NCI-H82 treated with DMSO at 0.1 percent for 48 hours (cell line): ENCODE measurements at regions not wholly inside any gene's neighbourhood (a gene's known extent, or its start where the extent isn't known, plus 50 kb on each side); places are given as distances from the start of the nearest gene placed in this dataset.

Source experiments
- DNase-seq: peaks from one replicate; lab custom pipeline; 2025; ENCODE audit not compliant: unreplicated experiment; lab: John Stamatoyannopoulos, UW

DNA sequence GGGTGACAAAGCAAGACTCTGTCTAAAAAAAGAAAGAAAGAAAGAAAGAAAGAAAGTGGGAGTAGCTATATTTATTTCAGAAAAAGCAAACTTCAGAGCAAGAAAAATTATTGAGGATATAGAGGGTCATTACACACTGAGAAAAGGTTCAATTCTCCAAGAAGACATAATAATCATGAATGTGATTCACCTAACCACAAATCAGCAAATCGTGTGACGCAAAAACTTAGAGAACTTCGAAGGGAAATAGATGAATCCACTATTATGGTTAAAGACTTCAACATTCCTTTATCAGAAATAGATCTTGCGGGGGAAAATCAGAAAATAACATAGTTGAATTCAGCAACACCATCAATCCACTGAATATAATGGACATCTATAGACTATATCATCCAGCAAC is 219.3 kb upstream of the LDB2 start:
- DNase-seq, result no peak

GRCh38 chr4:17115583-17115982 is 217.1 kb upstream of the LDB2 start:
- no peak for DNase-seq

- DNase-seq, result no peak
These were observed 213.8 kb upstream of the LDB2 start for GRCh38 chr4:17112292-17112659.

GRCh38 chr4:17109126-17109525 is 210.7 kb upstream of the LDB2 start:
- no peak for DNase-seq

DNA sequence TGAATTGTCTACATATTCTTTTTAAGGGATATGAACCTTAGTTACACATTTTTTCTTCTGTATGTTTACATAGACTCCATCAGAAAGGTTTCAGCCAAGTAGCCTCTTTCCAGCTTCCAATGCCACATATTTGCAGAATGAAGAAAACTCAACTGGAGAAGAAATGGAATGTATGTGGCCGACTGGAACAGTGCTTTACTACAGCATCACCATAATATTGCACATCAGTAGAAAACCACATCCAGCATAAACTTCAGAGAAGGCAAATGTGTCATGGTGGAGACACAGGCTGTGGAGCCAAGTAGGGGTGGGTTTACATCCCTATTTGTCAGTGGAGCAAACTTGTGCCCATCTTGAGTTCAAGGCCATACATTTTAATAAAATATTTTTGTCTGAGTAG is 204.8 kb upstream of the LDB2 start:
- no peak for DNase-seq

- no peak for DNase-seq
These were observed 200.6 kb upstream of the LDB2 start for GRCh38 chr4:17098996-17099395.

- no peak for DNase-seq
These were observed 200.0 kb upstream of the LDB2 start for GRCh38 chr4:17098401-17098800.

GRCh38 chr4:17097362-17097761 is 198.9 kb upstream of the LDB2 start:
- DNase-seq, result no peak

DNA sequence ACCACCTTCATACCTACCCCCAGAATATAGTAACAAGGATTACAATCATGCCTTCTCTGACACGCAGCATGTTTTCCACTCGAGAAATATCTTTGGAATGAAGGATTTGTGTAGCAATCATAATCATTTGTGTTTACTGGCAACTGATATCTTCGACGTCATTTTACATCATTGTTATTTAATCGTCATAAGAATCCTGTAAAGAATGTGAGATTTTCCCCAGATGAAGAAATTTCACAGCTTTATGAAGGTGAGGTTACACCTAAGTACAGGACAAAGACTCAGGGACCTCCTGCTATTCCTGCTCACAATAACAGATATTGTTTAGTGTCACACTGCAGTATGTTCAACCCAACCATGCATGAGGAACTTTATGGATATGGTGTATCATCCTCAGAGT is 198.2 kb upstream of the LDB2 start:
- DNase-seq, result no peak

DNA sequence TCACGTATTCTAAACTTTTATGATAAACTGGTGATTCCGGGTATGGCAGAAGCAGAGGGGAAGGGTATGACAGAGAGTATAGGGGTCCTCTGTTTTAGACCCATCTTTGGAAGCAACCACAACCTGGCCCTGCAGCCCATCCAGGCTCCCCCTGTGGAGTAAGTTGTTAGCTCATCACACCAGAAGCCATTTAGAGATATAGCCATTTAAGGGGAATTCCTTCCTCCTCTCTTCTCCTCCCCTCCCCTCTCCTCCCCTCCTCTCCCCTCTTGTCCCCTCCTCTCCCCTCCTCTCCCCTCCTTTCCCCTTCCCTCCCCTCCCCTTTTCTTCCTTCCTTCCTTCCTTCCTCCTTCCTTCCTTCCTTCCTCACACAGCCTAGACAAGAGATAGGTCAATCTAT is 197.3 kb upstream of the LDB2 start:
- no peak for DNase-seq

DNA sequence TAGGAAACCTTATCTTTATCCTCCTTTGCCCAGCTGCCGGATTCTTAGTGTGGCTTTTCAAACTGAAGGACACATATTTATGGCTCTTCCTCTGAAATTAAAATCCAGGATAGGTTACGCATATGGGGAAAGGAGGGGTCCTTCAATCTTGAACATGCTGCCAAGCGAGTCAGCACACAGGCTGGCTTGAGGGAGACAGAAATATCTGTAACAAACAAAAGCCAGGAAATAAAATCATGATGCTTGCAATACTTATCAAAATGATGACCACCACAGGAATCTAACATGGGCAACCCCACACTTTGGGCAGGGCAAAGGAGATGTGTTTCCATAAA is 196.4 kb upstream of the LDB2 start:
- DNase-seq, result no peak

GRCh38 chr4:17094159-17094875 is 195.9 kb upstream of the LDB2 start:
- no peak for DNase-seq

DNA sequence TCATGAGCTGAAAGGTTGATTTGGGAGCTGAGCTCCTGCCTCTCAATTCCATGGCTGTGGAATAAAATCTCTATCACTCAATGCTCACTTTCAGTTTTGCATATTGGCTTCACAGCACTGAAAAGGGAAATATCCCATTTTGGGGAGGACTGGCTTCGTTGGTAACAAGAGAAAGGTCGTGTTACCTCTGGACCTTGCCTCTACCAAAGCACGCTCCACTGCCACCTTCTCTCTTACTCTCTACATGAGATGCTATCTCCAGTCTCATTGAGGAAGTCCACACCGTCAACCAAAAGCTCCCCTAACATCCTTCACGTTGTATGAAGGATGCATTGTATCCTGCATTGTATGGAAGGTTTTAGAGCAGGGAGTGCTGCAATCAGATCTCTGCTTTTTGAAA is 195.0 kb upstream of the LDB2 start:
- DNase-seq, result no peak

GRCh38 chr4:17092736-17093437 is 194.4 kb upstream of the LDB2 start:
- no peak for DNase-seq

DNA sequence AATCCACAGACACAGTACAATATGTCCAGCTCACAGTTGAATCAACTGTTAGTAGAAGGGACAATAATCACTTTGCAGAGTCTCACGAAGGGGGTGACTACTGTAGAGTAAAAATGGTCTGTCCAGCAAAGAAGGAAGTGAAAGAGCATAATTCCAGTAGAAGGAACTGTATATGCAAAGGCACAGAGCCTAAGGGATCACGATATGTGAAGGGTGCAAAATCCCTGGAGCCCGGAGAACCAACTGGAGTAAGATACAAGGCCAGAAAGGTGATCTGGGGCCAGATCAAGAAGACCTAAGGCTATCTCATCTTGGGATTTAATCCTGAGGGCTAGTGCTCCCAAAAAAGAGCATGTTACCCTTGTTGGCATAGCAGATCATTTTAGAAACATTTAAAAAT is 192.7 kb upstream of the LDB2 start:
- no peak for DNase-seq

GRCh38 chr4:17090063-17090462 is 191.6 kb upstream of the LDB2 start:
- DNase-seq, result no peak

GRCh38 chr4:17085416-17085815 is 187.0 kb upstream of the LDB2 start:
- DNase-seq, result no peak

GRCh38 chr4:17082186-17082585 is 183.7 kb upstream of the LDB2 start:
- no peak for DNase-seq

DNA sequence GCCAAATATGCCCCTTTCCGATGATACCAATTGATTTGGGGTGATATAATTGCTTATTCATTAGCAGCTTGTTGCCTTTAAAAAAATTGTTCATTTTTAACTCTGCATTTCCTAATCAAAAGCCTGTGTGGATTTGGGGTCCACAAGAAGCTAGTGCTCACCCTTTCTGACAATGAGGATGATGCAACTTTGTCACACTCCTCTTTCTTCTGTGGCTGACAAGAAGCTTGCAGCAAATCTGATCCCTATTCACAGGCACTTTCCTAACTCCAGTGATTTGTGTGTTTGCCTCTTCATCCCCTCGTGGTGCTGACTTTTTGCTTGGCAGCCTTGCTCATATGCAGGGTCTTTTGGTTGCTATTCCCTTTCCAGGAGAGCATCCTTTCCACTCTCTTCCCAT is 182.7 kb upstream of the LDB2 start:
- no peak for DNase-seq

DNA sequence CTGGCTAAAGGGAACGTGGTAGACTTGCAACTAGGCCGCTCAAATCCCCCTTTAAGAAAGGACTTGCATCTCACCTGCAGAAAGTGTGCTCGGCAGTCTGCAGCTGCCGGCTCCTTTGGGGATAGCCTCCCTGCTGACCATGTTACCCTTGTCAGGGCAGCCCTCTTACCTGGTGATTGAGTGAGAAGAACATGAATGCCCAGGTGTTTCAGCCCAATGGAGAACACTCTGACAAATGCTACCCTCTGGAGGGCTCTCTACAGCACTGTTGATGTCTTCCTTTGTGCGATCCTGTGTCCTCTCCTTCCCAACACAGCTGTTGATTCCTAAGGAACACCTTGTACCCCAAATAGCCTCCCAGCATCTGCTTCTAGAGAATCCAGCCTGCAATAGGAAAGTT is 178.7 kb upstream of the LDB2 start:
- no peak for DNase-seq

DNA sequence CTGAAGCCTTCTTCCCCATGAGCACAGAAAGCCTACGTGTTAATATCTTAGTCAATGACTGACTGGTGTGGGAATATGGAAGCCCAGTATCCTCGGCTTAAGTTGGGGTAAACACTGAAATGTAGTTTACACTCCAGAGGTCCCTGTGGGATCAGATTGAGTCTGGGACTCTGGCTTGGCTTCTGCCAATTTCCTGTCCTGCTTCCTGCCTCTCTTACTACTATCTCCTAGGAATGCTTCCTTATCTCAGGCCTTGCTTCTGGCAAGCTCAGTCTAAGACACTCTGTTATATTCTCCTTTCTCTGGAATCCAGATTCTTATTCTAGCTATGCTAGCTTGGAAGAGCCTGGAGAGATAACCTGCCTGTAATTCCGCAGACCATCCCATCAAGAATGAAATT is 174.0 kb upstream of the LDB2 start:
- no peak for DNase-seq

- no peak for DNase-seq
These were observed 170.4 kb upstream of the LDB2 start for GRCh38 chr4:17068891-17069290.

- DNase-seq, result no peak
These were observed 169.9 kb upstream of the LDB2 start for GRCh38 chr4:17068392-17068791.
